Activated CD4-positive, alpha-beta T cell treated with anti-CD3 and anti-CD28 coated beads, Interleukin-2, amount 10 ng/mL, durations not matched to agents 7 days and 5 days (primary cell): ENCODE measurements at regions not wholly inside any gene's neighbourhood (a gene's known extent, or its start where the extent isn't known, plus 50 kb on each side); places are given as distances from the start of the nearest gene placed in this dataset.
A peak's percentile ranks its signal among the peaks of the same experiment; 100 is the strongest.

Source experiments
- CTCF ChIA-PET: fragments of 350-600 bp; sonication (Branson Sonifier 250); formaldehyde crosslinking; loops from one replicate; lab custom pipeline; 2021; ENCODE audit warnings: antibody characterized with exemption; lab: Charles Lee
- POLR2A ChIA-PET: fragments of 350-600 bp; sonication (Branson Sonifier 250); formaldehyde crosslinking; loops from one replicate; lab custom pipeline; 2021; ENCODE audit warnings: antibody characterized with exemption; lab: Charles Lee
- DNase-seq: peaks from one replicate; pipeline ENCODE4 v3.0.0-alpha.2; 2020
- H3K27ac Mint-ChIP-seq: one replicate; pipeline ENCODE4 v1.8.0; 2021; ENCODE audit warnings: mild to moderate bottlenecking, moderate library complexity, mixed read lengths
- H3K27me3 Mint-ChIP-seq: one replicate; pipeline ENCODE4 v1.8.0; 2021; ENCODE audit warnings: mixed read lengths
- H3K36me3 Mint-ChIP-seq: one replicate; pipeline ENCODE4 v1.8.0; 2021; ENCODE audit warnings: low read depth, mixed read lengths
- H3K4me1 Mint-ChIP-seq: one replicate; pipeline ENCODE4 v1.8.0; 2021; ENCODE audit warnings: mixed read lengths
- H3K4me3 Mint-ChIP-seq: one replicate; pipeline ENCODE4 v1.8.0; 2021; ENCODE audit warnings: mild to moderate bottlenecking, moderate library complexity, mixed read lengths
- H3K9me3 Mint-ChIP-seq: one replicate; pipeline ENCODE4 v1.8.0; 2021; ENCODE audit warnings: mixed read lengths

DNA sequence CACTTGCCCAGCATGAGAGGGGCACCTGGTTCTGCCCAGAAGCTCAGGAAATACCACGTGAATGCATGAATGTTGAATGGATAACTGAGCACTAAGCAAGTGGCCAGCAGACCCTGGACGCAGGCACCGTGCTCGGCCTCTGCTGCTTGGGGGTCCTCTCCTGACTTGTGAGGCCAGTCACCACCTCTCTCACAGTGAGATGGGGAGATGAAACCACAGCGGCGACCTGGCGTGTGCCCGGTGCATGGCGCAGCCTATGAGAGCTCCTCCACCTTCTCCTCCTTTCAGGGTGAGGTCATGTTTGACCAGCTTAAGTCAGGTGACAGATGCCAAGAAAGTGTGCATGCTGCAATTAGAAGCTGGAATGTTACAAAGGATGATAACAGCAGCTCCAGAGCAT, 75.5 kb downstream of the HMX1 start:
- no peaks in the 10 kb centered on the region for H3K9me3 Mint-ChIP-seq
- no peak overlapping the region for H3K4me3 Mint-ChIP-seq
- no peak overlapping the region for H3K27ac Mint-ChIP-seq
- no peaks in the 10 kb centered on the region for H3K27me3 Mint-ChIP-seq
- no peaks in the 10 kb centered on the region for H3K36me3 Mint-ChIP-seq
- no peaks in the 10 kb centered on the region for H3K4me1 Mint-ChIP-seq
- no peak for DNase-seq
- POLR2A ChIA-PET: no interaction called here
- CTCF ChIA-PET: no interaction called here

- Mint-ChIP-seq H3K4me1 (no peaks in the 10 kb centered on the region), H3K9me3 (no peaks in the 10 kb centered on the region), H3K27me3 (no peaks in the 10 kb centered on the region), H3K27ac (peak overlapping the region; percentile 31), H3K36me3 (no peaks in the 10 kb centered on the region), H3K4me3 (no peak overlapping the region)
- POLR2A ChIA-PET: no interaction called here
- no peak for DNase-seq
- CTCF ChIA-PET: no interaction called here
These were observed 76.5 kb downstream of the HMX1 start for GRCh38 chr4:8795140-8795539.

DNA sequence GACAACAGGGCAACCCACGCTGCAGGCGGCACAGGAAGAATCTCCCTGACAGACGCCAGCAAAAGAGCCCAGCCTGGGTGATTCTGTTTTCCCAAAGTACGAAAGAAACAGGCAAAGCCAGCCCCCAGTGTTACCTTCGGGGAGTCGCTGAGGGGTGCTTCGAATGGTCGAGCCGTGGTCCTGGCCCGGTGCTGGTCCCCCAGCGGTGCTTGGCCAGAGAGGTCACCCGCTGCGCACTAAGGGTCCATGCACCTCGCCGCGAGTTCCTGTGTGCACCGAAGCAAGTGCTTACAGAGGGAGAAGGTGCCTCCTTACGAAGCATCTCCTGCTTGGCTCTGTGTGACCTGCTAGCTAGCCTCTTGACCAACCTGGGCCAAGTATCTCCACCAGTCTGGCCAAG, 77.1 kb downstream of the HMX1 start:
- Mint-ChIP-seq H3K27ac (no peak overlapping the region), H3K27me3 (no peaks in the 10 kb centered on the region), H3K9me3 (no peaks in the 10 kb centered on the region), H3K36me3 (no peaks in the 10 kb centered on the region), H3K4me1 (no peaks in the 10 kb centered on the region), H3K4me3 (no peak overlapping the region)
- no peak for DNase-seq
- CTCF ChIA-PET: no interaction called here
- POLR2A ChIA-PET: no interaction called here

- Mint-ChIP-seq H3K36me3 (no peaks in the 10 kb centered on the region), H3K4me1 (no peaks in the 10 kb centered on the region), H3K9me3 (no peaks in the 10 kb centered on the region), H3K27me3 (no peaks in the 10 kb centered on the region), H3K4me3 (no peak overlapping the region), H3K27ac (no peak overlapping the region)
- ChIA-PET CTCF (no interaction called here), POLR2A (no interaction called here)
- no peak for DNase-seq
These were observed 78.0 kb downstream of the HMX1 start for GRCh38 chr4:8793571-8794160.

DNA sequence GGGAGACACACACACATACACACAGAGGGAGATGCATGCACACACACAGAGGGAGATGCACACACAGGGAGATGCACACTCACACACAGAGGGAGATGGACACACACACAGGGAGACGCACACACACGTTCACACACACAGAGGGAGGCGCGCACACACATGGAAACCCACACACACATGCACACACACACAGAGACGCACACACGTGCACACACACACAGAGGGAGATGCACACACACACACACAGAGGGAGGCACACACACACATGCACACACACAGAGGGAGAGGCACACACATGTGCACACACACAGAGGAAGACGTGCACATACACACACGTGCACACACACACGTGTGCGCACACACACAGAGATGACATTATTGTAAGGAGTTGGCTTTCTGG, 79.1 kb downstream of the HMX1 start:
- no peak overlapping the region for H3K4me3 Mint-ChIP-seq
- no peaks in the 10 kb centered on the region for H3K9me3 Mint-ChIP-seq
- CTCF ChIA-PET: no interaction called here
- H3K4me1 Mint-ChIP-seq: no peaks in the 10 kb centered on the region
- no peaks in the 10 kb centered on the region for H3K36me3 Mint-ChIP-seq
- POLR2A ChIA-PET: no interaction called here
- no peak for DNase-seq
- H3K27ac Mint-ChIP-seq: no peak overlapping the region
- H3K27me3 Mint-ChIP-seq: no peaks in the 10 kb centered on the region

DNA sequence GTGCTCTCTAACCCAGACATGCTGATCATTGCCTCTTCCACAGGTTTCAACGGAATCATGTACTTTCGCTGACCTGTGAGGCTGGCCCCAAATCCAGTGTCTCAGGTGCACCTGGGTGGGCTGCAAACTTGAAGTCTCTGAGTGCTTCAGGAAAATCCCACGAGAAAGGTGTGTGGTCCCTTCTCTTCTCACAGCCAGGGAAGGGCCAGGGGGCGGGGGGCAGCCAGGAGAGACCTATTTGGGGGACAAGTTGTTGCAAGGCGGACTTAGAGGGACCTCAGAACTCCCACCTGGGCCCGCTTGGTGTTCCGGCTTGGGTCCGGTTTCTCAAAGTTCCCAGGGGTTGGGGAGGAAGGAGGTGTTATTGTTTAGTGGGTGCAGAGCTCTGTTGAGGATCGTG, 80.0 kb downstream of the HMX1 start:
- H3K27ac Mint-ChIP-seq: no peak overlapping the region
- H3K27me3 Mint-ChIP-seq: no peaks in the 10 kb centered on the region
- H3K4me3 Mint-ChIP-seq: no peak overlapping the region
- no peaks in the 10 kb centered on the region for H3K9me3 Mint-ChIP-seq
- no peaks in the 10 kb centered on the region for H3K4me1 Mint-ChIP-seq
- H3K36me3 Mint-ChIP-seq: no peaks in the 10 kb centered on the region
- DNase-seq: no peak
- POLR2A ChIA-PET: no interaction called here
- CTCF ChIA-PET: no interaction called here

DNA sequence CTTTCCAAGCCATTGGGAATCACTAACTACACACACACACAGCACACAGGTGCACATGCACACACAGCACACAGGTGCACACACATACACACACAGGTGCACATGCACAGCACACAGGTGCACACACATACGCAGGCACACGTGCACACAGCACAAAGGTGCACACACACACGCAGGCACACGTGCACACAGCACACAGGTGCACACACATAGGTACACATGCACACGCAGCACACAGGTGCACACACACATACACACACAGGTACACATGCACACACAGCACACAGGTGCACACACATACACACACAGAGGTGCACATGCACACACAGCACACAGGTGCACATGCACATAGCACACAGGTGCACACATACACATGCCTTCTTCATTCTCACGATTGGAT, 80.9 kb downstream of the HMX1 start:
- H3K9me3 Mint-ChIP-seq: no peaks in the 10 kb centered on the region
- no peaks in the 10 kb centered on the region for H3K4me1 Mint-ChIP-seq
- no peak for DNase-seq
- no peaks in the 10 kb centered on the region for H3K27me3 Mint-ChIP-seq
- ChIA-PET POLR2A (no interaction called here), CTCF (no interaction called here)
- no peak overlapping the region for H3K27ac Mint-ChIP-seq
- H3K36me3 Mint-ChIP-seq: no peaks in the 10 kb centered on the region
- no peak overlapping the region for H3K4me3 Mint-ChIP-seq

GRCh38 chr4:8788174-8788573, 83.5 kb downstream of the HMX1 start:
- H3K9me3 Mint-ChIP-seq: no peaks in the 10 kb centered on the region
- H3K27me3 Mint-ChIP-seq: no peaks in the 10 kb centered on the region
- no peaks in the 10 kb centered on the region for H3K4me1 Mint-ChIP-seq
- DNase-seq: no peak
- no peak overlapping the region for H3K4me3 Mint-ChIP-seq
- H3K36me3 Mint-ChIP-seq: no peaks in the 10 kb centered on the region
- ChIA-PET CTCF (no interaction called here), POLR2A (no interaction called here)
- no peak overlapping the region for H3K27ac Mint-ChIP-seq

GRCh38 chr4:8786166-8786565, 85.5 kb downstream of the HMX1 start:
- H3K27me3 Mint-ChIP-seq: no peaks in the 10 kb centered on the region

GRCh38 chr4:8785656-8786142, 85.9 kb downstream of the HMX1 start:
- H3K4me1 Mint-ChIP-seq: no peaks in the 10 kb centered on the region
- CTCF ChIA-PET: no interaction called here

More at GRCh38 chr4:8786166-8786565, 85.5 kb downstream of the HMX1 start:
- no peak overlapping the region for H3K27ac Mint-ChIP-seq
- ChIA-PET POLR2A (no interaction called here), CTCF (no interaction called here)
- H3K9me3 Mint-ChIP-seq: no peaks in the 10 kb centered on the region
- no peaks in the 10 kb centered on the region for H3K4me1 Mint-ChIP-seq
- DNase-seq: no peak
- no peaks in the 10 kb centered on the region for H3K36me3 Mint-ChIP-seq
- no peak overlapping the region for H3K4me3 Mint-ChIP-seq

GRCh38 chr4:8783736-8784135, 87.9 kb downstream of the HMX1 start:
- Mint-ChIP-seq H3K9me3 (no peaks in the 10 kb centered on the region), H3K4me3 (no peak overlapping the region), H3K36me3 (no peaks in the 10 kb centered on the region), H3K4me1 (no peaks in the 10 kb centered on the region), H3K27ac (no peak overlapping the region), H3K27me3 (no peaks in the 10 kb centered on the region)
- no peak for DNase-seq
- ChIA-PET POLR2A (no interaction called here), CTCF (no interaction called here)

More at GRCh38 chr4:8785656-8786142, 85.9 kb downstream of the HMX1 start:
- Mint-ChIP-seq H3K36me3 (no peaks in the 10 kb centered on the region), H3K9me3 (no peaks in the 10 kb centered on the region), H3K27ac (no peak overlapping the region), H3K4me3 (no peak overlapping the region), H3K27me3 (no peaks in the 10 kb centered on the region)
- POLR2A ChIA-PET: no interaction called here
- DNase-seq: no peak

DNA sequence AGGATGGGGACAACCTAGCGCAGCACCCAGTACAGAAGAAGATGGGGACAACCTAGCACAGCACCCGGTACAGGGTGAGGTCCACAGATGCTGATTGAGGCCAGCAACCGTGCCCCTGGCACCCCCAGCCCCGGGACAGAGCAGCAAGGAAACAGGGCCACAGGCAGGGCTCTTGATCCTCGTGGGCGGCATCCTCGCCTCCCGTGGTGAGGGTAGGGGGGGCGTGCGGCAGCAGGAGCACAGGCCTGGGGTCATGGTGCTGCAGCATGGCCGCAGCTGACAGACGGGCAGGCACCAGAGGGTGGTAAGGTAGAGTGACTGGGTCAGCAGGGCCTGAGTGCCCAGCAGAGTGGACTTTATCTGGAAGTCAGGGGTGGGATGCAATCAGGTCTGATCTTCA, 89.5 kb downstream of the HMX1 start:
- Mint-ChIP-seq H3K27me3 (no peaks in the 10 kb centered on the region), H3K4me1 (no peaks in the 10 kb centered on the region), H3K4me3 (no peak overlapping the region), H3K36me3 (no peaks in the 10 kb centered on the region), H3K27ac (no peak overlapping the region), H3K9me3 (no peaks in the 10 kb centered on the region)
- DNase-seq: no peak
- CTCF ChIA-PET: no interaction called here
- POLR2A ChIA-PET: no interaction called here

DNA sequence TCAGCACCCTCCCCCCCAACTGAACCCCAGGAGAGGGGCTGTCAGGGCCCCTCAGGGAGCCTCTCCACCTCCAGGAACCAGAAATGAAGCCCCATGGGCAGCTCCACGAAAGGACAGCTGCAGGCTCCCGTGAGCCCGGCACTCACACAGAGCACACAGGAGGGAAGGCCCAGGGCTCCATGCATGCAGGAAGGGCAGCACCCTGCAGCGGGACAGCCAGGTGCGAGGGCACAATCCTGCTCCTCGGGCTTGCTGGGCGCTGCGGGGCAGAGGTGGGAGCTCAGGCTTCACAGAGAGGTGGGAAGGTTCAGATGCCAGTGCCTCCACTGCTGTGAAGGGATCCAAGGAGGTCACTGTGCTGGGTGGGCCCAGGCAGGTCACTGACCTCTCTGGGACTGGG, 90.0 kb downstream of the HMX1 start:
- no peak overlapping the region for H3K27ac Mint-ChIP-seq

DNA sequence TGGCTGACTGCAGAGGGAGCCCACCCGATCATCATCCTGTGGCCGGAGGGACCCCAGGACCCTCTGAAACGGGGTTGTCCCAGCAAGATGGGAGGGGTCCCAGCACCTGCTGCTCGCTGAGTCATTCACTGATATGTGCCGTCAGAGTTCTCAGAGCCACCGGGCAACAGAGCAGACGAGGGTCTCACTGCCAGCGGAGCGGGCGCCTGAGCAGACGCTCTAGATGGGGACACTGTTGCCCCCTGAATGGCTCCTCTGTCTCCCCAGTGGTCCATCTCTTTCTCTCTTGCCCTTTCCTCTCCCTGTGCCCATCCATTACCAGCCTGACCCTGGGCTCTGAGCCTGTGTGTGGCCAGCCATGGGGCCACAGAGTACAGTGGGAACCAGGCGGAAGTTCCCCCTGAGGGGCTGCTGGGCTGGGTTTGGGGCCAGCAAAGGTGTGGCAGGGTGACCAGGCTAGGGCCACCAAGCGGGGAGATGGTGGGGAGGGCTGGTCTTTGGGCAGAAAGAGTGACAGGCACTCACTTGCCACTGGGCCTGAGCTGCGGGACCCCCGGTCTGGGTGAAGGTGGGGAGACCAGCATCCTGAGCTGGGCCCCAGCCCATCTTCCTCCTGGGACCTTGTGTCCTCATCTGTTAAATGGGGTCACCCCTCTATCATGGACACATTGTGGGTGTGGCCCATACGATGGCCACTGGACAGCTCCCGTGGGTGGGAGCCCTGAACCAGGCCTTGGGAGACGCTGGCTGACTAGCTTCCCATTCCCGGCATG, 90.9 kb downstream of the HMX1 start:
- H3K36me3 Mint-ChIP-seq: no peaks in the 10 kb centered on the region
- CTCF ChIA-PET: no interaction called here
- no peaks in the 10 kb centered on the region for H3K9me3 Mint-ChIP-seq
- H3K27ac Mint-ChIP-seq: no peak overlapping the region
- H3K27me3 Mint-ChIP-seq: no peaks in the 10 kb centered on the region
- no peaks in the 10 kb centered on the region for H3K4me1 Mint-ChIP-seq
- H3K4me3 Mint-ChIP-seq: no peak overlapping the region
- DNase-seq: no peak
- POLR2A ChIA-PET: no interaction called here

More for the DNA sequence above, 90.0 kb downstream of the HMX1 start:
- ChIA-PET POLR2A (no interaction called here), CTCF (no interaction called here)
- no peaks in the 10 kb centered on the region for H3K4me1 Mint-ChIP-seq
- H3K4me3 Mint-ChIP-seq: no peak overlapping the region
- H3K36me3 Mint-ChIP-seq: no peaks in the 10 kb centered on the region
- no peaks in the 10 kb centered on the region for H3K9me3 Mint-ChIP-seq
- H3K27me3 Mint-ChIP-seq: no peaks in the 10 kb centered on the region
- no peak for DNase-seq
